GM21447 (cell line): ENCODE measurements at regions not wholly inside any gene's neighbourhood (a gene's known extent, or its start where the extent isn't known, plus 50 kb on each side); places are given as distances from the start of the nearest gene placed in this dataset.

Experiments used
- ATAC-seq: cut with Tn5 transposase; IDR thresholded peaks from one replicate; pipeline ENCODE4 v1.9.1; 2021; ENCODE audit not compliant: unreplicated experiment

DNA sequence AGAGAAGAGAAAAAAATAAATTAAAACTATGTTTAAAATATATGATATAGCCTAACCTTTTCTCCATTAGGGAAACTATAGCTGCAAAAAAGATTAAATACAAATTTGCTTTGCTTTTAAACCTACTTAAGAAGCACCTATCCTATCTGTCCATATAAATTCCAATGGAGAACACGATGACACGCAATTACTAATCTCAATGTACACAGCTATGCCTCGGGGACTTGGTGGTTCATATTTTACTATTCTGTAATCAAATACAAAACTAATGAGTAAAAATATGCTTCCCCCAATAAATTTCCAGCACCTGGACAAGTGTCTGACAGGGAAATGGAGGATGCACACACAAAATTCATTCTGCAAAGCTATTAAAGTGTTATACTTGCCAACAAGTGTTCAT, 386.4 kb downstream of the LMO4 start:
- ATAC-seq: no peak

DNA sequence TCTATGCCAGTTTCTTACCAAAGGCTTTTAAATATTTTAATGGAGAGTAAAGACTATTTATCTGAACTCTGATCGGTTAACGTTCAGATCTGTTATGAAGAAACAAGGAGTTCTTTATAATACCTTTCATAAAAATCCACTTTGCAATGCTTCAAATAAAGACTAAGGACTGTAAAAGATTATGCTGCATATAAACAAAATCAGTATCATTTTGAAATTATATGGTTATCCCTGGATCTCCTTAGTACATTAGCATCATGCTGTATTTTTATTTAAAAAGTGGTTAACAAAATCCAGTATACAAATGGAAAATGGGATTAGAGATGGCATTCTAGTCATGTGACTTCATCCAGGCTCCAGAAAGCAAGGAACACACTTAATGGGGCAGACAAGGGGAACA, 386.8 kb downstream of the LMO4 start:
- no peak for ATAC-seq

DNA sequence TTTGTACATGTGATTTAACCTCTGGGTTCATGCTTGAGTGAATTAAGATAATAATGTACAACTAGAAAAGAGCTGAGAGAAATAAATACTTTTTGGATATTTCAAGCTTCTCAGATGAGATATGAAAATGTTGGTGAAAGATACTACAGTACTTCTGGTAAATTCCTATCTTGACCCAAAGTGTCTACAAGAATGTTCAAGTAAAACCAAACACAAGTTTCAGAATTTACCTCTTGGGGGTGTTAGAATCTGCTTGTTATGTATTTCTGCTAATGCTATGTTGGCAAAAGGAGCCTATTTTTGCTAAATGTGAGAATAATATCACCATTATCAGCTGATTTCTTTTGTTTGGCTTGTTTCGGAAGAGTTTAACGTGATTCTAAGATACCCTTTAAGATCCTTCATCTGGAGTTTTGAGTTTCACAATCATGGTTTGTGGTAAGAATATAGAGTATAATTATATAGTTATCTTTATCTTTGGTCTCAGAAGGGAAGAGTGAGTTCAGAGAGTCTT, 388.5 kb downstream of the LMO4 start:
- ATAC-seq: no peak

DNA sequence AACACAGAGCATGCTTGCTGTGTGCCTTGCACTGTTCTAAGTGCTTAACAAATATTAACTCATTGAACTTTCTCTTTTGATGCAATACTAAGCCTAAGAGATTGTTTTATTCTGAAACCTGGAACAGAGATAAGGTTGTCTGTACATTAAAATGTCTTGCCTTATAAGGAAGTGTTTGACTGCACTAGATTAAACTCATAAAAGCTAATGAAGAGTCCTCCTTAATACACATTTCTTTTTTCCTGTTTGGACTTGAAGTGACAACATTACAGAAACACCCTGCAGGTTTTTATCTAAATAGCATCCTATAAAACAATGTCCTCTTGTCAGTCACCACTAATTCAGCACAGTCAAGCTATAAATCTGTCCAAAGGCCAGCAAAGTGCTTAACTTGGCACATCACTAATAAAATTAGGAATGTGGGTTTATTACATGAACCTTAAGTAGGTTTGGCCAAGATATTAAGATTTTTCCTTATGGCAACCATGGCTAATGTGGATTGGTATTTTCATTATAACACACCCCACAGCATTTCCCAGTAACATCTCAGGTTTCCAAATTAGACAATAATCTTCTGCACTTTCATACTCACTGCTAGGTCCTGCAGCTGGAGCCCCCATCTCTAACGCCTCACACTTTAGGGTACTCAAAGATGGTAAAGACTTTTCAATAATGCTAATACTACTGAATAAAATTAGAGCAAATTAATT, 389.7 kb downstream of the LMO4 start:
- ATAC-seq: no peak

DNA sequence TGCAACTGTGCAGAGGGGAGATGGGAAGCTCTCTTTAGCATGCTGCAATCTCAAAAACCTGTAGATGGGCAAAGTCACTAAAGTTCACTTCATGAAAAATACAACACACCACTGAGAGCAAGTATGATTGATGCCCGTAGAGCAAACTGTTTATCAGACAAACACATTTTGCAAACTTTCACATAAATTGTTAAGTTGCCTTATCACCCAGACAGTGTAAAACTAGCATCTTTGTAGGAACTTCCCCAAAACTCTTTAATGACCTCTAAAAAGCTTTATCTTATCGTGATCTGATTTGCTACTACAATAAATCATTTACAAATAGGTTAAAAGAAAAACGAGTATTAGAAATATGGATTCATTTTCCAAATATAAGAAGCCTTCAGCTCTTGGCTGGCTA, 391.0 kb downstream of the LMO4 start:
- no peak for ATAC-seq

DNA sequence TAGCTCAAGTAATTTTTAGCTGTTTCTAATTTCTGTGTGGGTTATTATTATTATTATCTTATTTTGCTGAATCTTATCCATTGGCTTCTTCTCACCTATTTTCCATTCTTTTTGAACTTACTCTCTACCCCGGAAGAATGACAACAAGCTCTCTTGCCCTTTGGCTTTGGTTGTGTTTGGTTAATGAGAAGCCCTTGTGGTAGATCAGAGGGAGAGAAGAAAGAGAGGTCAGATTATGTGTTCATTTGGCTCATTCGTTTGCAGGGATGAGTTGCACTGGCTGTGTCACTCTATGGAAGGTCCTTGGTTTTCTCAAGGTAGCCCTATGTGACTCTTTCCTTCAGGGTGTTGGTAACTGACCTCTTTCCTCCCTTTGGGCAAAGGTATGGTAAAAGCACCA, 391.9 kb downstream of the LMO4 start:
- ATAC-seq: no peak

DNA sequence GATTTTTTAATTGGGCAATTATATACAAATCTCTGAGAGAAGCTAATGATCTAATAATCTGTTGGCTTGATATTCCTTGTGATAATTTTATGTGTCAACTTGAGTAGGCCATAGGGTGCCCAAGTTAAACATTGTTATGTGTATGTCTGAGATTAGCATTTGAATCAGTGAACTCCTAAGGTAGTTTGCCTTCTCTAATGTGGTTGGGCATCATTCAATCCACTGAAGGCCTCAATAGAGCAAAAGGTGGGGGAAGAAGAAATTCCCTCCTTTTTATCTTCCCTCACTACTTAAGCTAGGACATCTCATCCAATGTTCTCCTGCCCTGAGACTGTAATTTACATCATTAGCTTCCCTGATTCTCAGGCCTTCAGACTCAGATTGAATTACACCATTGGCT, 394.5 kb downstream of the LMO4 start:
- ATAC-seq: no peak

DNA sequence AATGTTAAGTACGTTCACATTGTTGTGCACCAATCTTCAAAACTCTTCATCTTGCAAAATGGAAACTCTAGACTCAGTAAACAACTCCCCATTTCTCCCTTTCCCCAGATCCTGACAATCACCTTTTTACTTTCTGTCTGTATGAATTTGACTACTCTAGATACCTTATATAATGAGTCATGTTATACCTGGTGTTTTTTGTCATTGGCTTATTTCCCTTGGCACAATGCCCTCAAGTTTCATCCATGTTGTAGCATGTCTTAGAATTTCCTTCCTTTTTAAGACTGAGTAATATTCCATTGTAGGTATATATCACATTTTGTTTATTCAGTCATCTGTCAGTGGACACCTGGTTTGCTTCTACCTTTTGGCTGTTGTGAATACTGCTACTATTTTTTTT, 399.5 kb downstream of the LMO4 start:
- no peak for ATAC-seq

DNA sequence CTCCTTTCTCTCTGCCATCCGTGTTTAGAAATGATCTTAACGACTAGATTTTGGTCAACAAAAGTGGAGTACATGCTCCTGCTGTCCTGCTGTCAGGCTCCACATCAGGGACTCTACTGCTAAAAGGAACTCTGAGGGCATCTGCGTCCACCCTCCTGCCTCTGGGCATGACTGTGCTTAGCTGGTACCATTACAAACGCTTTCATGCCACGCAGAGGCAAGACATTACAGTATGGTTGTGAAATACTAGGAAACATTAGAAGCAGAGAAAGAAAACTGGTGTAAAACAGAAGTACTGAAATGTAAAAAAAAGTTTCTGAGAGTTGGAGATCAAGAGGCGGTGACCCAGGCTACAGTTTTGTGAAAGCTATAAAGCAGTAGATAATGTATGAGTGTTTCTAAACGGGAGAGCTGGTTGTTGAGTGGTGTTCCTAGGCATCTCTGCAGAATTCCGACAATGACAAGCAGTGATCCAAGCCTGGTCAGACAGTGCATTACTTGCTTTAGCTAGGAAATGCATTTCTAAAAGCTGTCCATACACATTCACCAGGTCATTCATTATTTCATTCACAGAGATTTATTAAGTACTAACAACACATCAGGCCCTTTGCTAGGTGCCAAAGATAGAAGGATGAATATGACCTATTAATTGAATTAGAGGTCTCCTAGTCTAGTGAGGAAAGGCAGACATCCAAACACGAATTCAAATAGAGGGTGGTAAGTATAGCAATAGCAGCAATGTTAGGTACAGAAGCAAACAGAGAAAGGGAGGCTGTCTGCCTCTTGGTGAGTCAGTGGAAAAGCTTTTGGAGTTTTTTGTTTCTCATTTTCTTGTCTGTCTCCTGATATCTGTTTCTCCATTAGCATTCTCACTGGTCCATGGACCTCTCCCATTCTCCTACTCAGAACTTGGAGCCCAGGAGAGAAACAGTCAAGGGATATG, 401.9 kb downstream of the LMO4 start:
- no peak for ATAC-seq

DNA sequence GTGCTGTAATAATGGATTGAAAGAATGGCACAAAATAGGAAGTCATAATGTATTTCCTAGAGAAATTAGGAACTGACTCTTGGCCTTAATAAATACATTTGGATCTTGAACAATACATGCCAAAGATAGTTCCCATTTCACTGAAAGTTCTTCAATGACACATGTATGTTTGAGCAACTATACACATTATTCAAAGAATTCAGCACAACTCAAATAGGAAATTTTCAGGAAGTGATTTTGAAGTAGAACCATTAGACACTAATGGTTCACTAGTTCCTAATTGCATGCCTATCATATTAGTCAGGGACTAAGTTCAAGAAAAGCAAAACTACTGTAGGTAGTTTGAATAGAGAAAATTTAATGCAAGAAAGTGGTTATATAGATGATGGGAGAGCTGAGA, 404.7 kb downstream of the LMO4 start:
- no peak for ATAC-seq

DNA sequence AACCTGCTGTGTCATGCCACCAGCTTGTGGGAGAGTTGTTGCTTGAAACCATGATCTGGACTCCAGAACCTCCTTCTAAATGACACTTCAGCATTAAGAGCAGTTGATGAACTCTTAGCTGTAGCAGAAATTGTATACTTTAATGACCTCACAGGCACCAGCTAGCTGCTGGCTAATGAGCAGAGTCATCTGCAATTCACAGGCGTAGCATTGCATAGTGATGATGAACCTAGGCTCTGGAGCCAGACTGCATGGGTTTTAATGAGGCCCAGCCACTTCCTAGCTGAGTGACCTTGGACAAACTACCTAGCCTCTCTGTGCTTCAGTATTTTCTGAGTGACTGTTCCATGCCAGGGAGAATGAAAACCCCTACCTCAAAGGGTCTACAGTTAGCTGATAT, 407.1 kb downstream of the LMO4 start:
- ATAC-seq: no peak

DNA sequence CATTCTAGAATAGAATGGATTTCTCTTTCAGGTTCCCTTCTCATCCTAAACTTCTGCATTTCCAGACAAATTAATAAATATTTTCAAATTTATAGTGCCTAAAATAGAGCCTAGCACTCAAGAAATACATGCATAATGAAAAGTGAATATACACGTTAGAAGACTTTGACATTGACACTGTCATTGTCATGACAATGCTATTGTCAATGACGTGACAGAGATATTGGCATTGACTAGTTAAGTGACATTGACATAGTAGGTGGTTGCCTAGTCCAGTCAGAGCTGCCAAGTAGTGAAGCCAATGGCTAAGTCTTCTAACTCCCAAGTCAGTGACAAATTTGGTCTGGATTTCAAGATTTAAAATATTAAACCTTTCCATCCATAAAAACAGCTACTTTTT, 410.5 kb downstream of the LMO4 start:
- ATAC-seq: no peak

DNA sequence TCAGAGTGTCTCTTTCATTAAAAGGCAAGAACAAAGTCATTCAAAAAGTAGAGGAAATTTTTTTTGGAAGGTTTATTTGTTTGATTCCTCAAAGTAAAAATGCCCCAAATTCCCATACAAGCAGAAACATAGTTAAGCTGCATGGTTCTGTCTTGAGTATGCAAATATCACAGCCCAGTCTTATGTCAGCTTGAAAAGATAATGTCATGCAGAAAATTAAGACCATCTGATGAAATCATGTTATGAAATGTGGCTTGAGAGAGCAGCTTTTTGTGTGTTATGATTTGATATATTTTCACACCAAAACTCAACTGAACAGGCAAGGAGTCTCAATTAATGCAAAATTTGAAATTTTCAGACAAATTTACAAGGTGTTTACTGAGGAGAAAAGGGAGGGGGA, 411.0 kb downstream of the LMO4 start:
- ATAC-seq: no peak

DNA sequence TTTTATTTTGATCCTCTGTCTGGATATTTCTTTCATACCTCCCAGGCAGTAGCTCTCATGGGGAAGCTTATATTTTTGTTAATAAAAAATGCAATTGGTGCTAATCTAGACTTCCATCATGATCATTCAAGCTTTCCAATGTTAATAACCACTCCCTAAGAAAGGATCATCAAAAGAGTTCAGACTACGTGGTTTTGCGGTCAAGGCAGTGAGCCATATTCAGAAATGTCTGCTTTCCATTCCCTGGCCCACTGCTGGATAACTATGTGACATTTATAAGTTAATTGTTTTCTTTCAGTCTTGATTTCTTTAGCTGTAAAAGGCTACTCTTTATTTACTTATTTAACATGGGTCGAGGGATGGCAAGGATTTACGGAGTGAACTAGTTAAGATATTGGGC, 414.6 kb downstream of the LMO4 start:
- no peak for ATAC-seq

DNA sequence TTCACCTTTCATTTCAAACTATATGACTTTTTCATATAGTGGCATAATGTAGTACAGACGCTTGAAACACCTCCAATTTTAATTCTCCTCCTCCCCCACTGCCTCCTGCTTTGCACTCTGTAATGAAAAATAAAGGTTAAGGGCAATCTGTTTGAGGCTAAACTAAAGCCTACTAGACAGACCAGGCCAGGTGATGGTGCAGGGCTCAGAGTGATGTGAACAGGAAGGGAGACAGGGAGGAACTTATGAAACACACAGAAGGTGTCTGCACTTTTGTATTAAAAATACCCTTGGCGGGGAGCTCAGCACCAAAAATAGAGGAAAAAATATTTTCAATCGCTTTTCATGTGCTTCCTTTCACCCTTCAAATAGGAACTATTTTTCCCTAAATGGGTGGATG, 415.4 kb downstream of the LMO4 start:
- ATAC-seq: no peak

DNA sequence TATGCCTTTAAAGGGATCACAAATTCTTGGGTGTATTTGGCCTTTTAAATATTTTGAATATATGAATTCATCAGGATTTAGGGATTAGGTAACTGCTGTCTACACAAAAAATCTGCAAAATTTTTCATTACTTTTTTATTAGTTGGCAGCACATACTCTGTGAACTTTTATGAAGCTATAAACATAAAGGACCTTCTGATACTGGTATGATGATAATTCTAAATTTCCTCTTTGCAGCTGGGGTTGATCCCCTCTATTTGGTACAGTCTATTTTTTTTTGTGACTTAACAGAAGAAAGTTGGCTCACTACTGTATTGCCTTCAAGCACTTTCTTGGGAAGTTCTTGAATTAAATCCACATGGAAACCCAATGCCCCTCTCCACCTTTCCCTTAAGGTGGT, 416.1 kb downstream of the LMO4 start:
- ATAC-seq: no peak

DNA sequence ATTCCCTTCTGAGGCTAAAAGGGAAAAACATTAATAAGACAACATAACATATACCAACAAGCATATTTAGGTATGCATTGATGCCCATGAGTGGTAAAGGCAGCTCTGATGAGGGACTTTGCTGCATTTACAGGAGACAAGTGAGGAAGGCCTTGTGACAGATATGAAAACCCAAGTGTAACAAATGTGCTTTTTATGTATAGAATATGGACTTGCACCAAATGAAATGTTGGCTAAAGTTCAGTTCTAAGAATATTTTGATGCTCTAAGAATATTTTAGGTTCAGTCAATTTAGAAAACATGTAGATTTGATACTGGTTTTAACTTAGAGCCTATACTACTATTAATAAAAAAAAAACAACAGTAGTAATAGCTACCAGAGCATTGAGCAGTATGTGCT, 424.7 kb downstream of the LMO4 start:
- ATAC-seq: no peak

DNA sequence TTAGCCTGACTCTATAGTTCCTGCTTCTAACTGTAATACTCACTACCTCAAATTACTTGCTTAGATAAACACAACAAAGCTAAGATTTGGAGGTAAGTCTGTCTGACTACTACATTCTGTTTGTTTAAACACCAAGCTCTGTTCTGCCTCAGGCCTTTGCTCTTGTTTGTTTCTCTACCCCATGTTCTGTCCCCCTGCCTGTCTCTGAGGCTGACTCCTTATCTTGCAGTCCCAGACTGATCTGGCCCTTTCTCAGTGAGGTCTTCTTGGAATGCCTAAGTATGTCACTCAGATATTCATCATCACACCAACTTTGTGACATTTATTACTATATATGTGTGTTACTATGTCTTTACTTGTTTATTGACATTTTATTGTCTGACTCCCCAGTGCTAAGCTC, 425.5 kb downstream of the LMO4 start:
- no peak for ATAC-seq

DNA sequence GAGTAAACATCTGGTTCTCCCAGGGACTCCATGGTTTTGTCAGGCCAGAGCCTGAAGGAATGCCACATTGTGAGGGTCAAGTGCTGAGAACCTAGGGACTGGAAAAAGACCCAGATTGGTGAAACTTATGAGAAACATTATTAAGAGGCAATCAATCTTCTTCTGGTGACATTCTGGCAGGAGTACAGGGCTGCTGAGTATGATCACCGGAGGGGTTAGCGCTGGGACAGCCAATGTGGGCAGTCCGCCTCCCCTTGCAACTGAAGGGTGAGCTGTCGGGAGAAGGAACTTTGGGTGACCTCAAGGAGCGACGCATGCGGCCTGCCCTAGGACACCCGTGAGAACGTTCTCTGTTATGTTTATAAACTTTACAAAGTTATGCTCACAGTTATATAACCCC, 429.0 kb downstream of the LMO4 start:
- ATAC-seq: no peak

DNA sequence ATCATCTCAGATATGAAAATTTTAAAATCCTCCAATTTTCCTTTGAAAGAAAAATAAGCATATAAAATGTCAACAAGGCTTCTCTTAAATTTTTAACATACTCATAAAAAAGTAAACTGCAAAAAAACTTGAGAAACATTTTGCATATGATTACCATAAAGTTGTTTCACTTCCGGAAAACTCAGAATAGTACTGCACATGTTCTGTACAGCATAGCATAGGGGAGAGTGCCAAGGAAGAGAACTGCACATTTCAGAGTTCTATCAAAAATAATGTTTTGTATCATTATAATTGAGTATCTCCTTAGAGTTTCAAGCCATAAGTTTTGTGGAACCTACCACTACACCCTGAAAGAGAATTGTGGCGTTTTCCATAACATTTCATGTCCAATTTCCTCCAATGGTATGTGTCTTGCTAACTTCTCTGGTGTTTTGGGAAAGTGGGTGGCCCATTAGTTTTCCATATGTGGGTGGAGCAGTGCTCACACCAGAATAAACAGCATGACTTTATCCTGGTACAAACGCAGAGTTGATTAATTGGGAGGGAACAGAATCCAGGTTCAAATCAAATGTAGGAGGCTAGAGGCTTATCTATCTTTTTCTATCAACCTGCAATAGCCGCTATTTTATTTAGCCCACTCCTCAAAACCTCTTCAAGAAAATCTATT, 430.9 kb downstream of the LMO4 start:
- ATAC-seq: no peak

DNA sequence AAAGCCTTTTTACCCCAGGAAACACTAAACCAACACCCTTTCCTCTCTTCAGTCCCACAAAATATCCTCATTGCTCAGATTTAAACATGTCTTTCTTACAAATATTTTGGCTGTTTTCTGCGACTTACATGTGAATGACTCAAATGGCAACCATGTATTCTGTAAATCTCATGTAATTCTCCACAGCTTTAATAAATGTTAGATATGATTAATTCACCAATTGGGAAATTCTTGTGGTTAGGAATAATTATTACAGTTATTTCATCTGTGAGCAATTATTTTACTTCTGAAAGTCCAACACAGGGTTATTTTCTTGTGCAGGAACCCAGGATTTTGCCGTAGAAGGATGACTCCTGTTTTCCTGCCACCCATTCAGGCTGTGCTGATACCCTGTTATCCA, 431.5 kb downstream of the LMO4 start:
- no peak for ATAC-seq

DNA sequence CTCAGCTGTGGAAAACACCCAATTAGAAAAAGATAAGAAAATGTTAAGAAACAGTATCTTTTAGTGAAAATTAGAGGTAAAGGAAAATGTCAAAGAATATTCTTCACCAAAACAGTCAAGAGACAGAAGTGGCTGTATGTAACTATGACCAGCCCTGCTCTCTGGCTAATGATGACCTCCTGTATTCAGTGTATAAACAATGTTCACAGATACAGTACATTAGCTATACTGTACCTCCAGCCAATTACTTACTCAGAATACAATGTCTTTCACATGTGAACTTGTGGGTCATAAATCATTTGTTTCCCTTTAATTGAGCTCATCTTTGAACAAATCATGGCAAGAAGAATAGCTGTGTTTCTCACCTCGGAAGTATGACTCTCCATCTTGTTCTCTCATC, 432.0 kb downstream of the LMO4 start:
- ATAC-seq: no peak
